Sigmoid colon (tissue), 6 donors: ENCODE measurements at regions not wholly inside any gene's neighbourhood (a gene's known extent, or its start where the extent isn't known, plus 50 kb on each side); places are given as distances from the start of the nearest gene placed in this dataset.

Experiments used
- DNase-seq: peaks from one replicate; pipeline ENCODE4 v3.0.0-alpha.2; 2019
- H3K27ac ChIP-seq, 4 donors: fragments of 200-600 bp; sonication (generic); one replicate each; pipeline ENCODE4 v1.5.1; 2016 to 2019; ENCODE audit warnings: mild to moderate bottlenecking in 1 of 4
- H3K27me3 ChIP-seq, 3 donors: fragments of 200-600 bp; sonication (generic); one replicate each; pipeline ENCODE4 v1.5.1; 2019; ENCODE audit warnings: mild to moderate bottlenecking in 1 of 3
- H3K36me3 ChIP-seq, 4 donors: fragments of 200-600 bp; sonication (generic); one replicate each; pipeline ENCODE4 v1.5.1; 2016 to 2019
- H3K4me1 ChIP-seq, 4 donors: fragments of 200-600 bp; sonication (generic); one replicate each; pipeline ENCODE4 v1.5.1; 2017 to 2019
- H3K4me3 ChIP-seq, 4 donors: fragments of 200-600 bp; sonication (generic); one replicate each; pipeline ENCODE4 v1.5.1; 2017 to 2019; ENCODE audit warnings: mild to moderate bottlenecking in 2 of 4, moderate library complexity in 1 of 4
- H3K9me3 ChIP-seq, 4 donors: fragments of 200-600 bp in 3 of 4; sonication (generic) in 3 of 4; one replicate each; pipeline versions ENCODE4 v1.5.1 to v1.6.1; 2013 to 2019
- CTCF ChIP-seq, 4 experiments: fragments of 450-650 bp in 3 of 4; fragments of 200-600 bp in 1 of 4; IDR thresholded peaks; one replicate each; pipeline ENCODE4 v1.5.1; 2016 to 2019; ENCODE audit warnings: antibody characterized with exemption in 4 of 4, mild to moderate bottlenecking in 3 of 4, moderate library complexity in 2 of 4
- EP300 ChIP-seq, 4 donors: sonication (generic); formaldehyde crosslinking; IDR thresholded peaks; one replicate each; pipeline ENCODE4 v1.6.1; 2017; ENCODE audit warnings: antibody characterized with exemption in 4 of 4
- POLR2A ChIP-seq, 2 donors: fragments of 450-650 bp; IDR thresholded peaks; one replicate each; pipeline ENCODE4 v1.6.1; 2016; ENCODE audit warnings: antibody characterized with exemption in 2 of 2, mild to moderate bottlenecking in 2 of 2, moderate library complexity in 2 of 2
- POLR2AphosphoS5 ChIP-seq, 4 donors: sonication (generic); formaldehyde crosslinking; IDR thresholded peaks; one replicate each; pipeline ENCODE4 v1.6.1; 2017; ENCODE audit warnings: antibody characterized with exemption in 4 of 4
- WGBS, 2 donors: extraction: QIAGEN DNeasy Blood & Tissue Kit; methylation state at CpG; one replicate each; pipeline ENCODE4 v1.1.7; 2013; 5-methylcytosine and 5-hydroxymethylcytosine counted together
- intact Hi-C: fragments of 100-400 bp; cut with DNase I; formaldehyde crosslinking; loops from one replicate; pipeline ENCODE4 v1.15.1; 2023
- donor health status: healthy with polysubstance abuse.
- donor health status: healthy.

DNA sequence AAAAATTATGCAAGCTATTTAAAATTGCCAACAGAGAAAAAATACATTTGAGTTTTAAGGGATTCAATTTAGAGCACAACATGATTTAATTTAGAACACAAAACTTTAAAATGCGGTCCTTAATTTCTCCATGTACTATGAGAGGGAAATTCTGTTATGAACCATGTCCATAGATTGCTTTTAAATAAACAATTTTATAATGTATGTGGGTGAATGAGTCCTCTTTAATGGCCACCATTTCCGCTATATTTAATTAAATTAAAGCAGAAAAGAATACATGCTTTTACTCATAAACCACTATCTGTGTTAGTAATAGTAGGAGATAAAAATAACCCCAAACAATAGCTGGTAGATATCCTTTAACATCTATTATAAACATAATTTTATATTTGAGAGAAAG is 914.6 kb downstream of the LTN1 start:
- intact Hi-C loops, result no loop called here
- no peak for DNase-seq
- 92 to 94% methylated on average over 2 of the region's 2 CpGs for WGBS, 2 donors
- no peak overlapping the region for H3K27ac ChIP-seq
- H3K36me3 ChIP-seq, result no peaks in the 10 kb centered on the region
- no peaks in the 10 kb centered on the region for H3K27me3 ChIP-seq
- H3K9me3 ChIP-seq, result no peaks in the 10 kb centered on the region
- H3K4me3 ChIP-seq, result no peak overlapping the region
- peaks cover 0 to 8% (median 0%) of the 10 kb centered on the region in 4 donors for H3K4me1 ChIP-seq
- TF ChIP-seq POLR2A (IDR thresholded peaks at IDR 0.05) (no peak), EP300 (IDR thresholded peaks at IDR 0.05) (no peak), POLR2AphosphoS5 (IDR thresholded peaks at IDR 0.05) (no peak), CTCF (IDR thresholded peaks at IDR 0.05) (no peak)

- no peaks in the 10 kb centered on the region for H3K27me3 ChIP-seq
- no peak overlapping the region for H3K27ac ChIP-seq
- TF ChIP-seq EP300 (IDR thresholded peaks at IDR 0.05), result no peak
- no peak for TF ChIP-seq CTCF (IDR thresholded peaks at IDR 0.05)
- TF ChIP-seq POLR2AphosphoS5 (IDR thresholded peaks at IDR 0.05), result no peak
- no peak for TF ChIP-seq POLR2A (IDR thresholded peaks at IDR 0.05)
- no peaks in the 10 kb centered on the region for H3K36me3 ChIP-seq
- WGBS, 2 donors, result 16 to 50% methylated on average over 1 of the region's 1 CpG
- H3K9me3 ChIP-seq, result no peaks in the 10 kb centered on the region
- DNase-seq, result no peak
- no peak overlapping the region for H3K4me3 ChIP-seq
- H3K4me1 ChIP-seq, result peaks cover 0 to 13% (median 3%) of the 10 kb centered on the region in 4 donors
- intact Hi-C loops, result no loop called here
Measured at GRCh38 chr21:28074676-28075075, 918.0 kb downstream of the LTN1 start.

DNA sequence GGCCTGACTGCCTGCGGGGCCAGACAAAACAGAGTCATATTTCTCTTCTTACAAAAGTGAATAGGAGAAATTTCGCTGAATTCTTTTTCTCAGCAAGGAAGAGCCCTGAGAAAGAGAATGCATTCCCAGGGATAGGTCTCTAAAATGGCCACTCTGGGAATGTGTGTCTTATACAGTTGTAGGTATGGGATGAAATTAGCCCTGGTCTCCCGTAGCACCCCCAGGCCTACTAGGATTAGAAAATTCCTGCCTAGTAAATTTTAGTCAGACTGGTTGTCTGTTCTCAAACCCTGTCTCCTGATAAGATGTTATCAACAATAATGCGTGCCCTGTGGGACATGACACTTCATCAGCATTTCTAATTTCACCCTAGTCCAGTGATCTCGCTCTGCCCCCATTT is 920.1 kb downstream of the LTN1 start:
- Histone ChIP-seq H3K4me3 (no peak overlapping the region), H3K9me3 (no peaks in the 10 kb centered on the region), H3K36me3 (no peaks in the 10 kb centered on the region), H3K27ac (no peak overlapping the region), H3K27me3 (no peaks in the 10 kb centered on the region), H3K4me1 (peaks cover 0 to 31% (median 16%) of the 10 kb centered on the region in 4 donors)
- no peak for DNase-seq
- intact Hi-C loops, result no loop called here
- WGBS, 2 donors, result 72 to 86% methylated on average over 5 of the region's 5 CpGs
- TF ChIP-seq POLR2A (IDR thresholded peaks at IDR 0.05) (no peak), POLR2AphosphoS5 (IDR thresholded peaks at IDR 0.05) (no peak), CTCF (IDR thresholded peaks at IDR 0.05) (no peak), EP300 (IDR thresholded peaks at IDR 0.05) (no peak)

DNA sequence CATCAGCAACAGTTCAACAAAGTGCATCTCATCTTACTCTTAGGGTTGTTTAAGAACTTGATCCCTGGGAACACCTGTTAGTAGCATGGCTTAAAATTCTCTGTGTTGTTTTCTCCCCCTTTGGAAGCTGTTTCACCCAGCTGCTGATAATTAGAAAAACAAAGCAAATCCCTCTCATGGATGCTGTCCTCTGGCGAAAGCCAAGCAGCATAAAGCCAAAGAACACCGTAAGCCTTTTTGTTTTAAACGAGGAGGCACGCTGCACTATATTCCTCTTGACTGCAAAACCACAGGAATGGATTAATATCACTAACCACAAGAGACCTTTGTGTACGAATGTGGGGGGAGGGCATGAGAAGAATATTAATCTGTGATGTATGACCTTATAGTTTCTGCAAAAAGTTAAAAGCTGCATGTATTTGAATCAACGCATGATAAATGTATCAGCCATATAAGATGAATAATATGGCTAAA is 923.2 kb downstream of the LTN1 start:
- Histone ChIP-seq H3K36me3 (no peaks in the 10 kb centered on the region), H3K4me3 (no peak overlapping the region), H3K27me3 (no peaks in the 10 kb centered on the region), H3K27ac (peak overlapping the region in 2 of 4 donors; percentile 39 to 65), H3K9me3 (no peaks in the 10 kb centered on the region), H3K4me1 (peaks cover 0 to 24% (median 16%) of the 10 kb centered on the region in 4 donors)
- intact Hi-C loops, result no loop called here
- WGBS, 2 donors, result 62 to 78% methylated on average over 6 of the region's 6 CpGs
- no peak for DNase-seq
- TF ChIP-seq EP300 (IDR thresholded peaks at IDR 0.05) (no peak), POLR2AphosphoS5 (IDR thresholded peaks at IDR 0.05) (no peak), CTCF (IDR thresholded peaks at IDR 0.05) (no peak), POLR2A (IDR thresholded peaks at IDR 0.05) (no peak)
